LNCAP (cell line): ENCODE measurements at regions not wholly inside any gene's neighbourhood (a gene's known extent, or its start where the extent isn't known, plus 50 kb on each side); places are given as distances from the start of the nearest gene placed in this dataset.

Source experiments
- CTCF ChIP-seq: fragments of 450-650 bp; IDR thresholded peaks from 2 replicates; pipeline ENCODE4 v1.5.1; 2017; ENCODE audit warnings: mild to moderate bottlenecking

- TF ChIP-seq CTCF, result no peak
These were observed 712.8 kb downstream of the CDH8 start for GRCh38 chr16:61323456-61323855.

- TF ChIP-seq CTCF, result no peak
These were observed 715.4 kb downstream of the CDH8 start for GRCh38 chr16:61320791-61321190.

- TF ChIP-seq CTCF, result no peak
These were observed 722.3 kb downstream of the CDH8 start for GRCh38 chr16:61313931-61314330.

GRCh38 chr16:61309386-61309785 is 726.9 kb downstream of the CDH8 start:
- TF ChIP-seq CTCF, result no peak

GRCh38 chr16:61306204-61306603 is 730.0 kb downstream of the CDH8 start:
- TF ChIP-seq CTCF, result no peak

GRCh38 chr16:61296814-61297213 is 739.4 kb downstream of the CDH8 start:
- no peak for TF ChIP-seq CTCF

- TF ChIP-seq CTCF, result no peak
These were observed 739.9 kb downstream of the CDH8 start for GRCh38 chr16:61296305-61296704.

- TF ChIP-seq CTCF, result no peak
These were observed 740.9 kb downstream of the CDH8 start for GRCh38 chr16:61295311-61295710.
